ENCODE measurements at regions not wholly inside any gene's neighbourhood (a gene's known extent, or its start where the extent isn't known, plus 50 kb on each side); places are given as distances from the start of the nearest gene placed in this dataset.
A peak's percentile ranks its signal among the peaks of the same experiment; 100 is the strongest.

DNA sequence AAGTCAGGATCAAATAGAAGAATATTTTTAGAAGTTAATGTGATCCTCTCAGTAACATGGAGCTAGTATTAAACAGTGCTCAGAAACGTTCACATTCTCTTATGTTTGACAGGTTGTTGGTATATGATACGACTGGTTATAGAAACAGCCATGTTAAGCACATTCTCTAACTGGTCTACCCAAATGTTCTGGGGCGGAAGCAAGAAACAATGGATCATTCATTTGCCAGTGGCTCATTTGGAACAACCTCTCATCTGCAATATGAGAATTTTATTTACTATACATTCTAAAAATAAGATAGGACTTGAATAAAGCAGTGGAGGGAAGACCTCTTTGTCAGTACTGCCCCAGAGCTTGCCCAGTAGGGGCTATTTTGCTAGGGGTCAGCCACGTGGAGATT, 167.1 kb upstream of the FAM98A start:
- Histone ChIP-seq H3K4me2 (ENCODE audit: low read length) (no peak overlapping the region), H3K4me1 (ENCODE audit: insufficient read depth, low read length, poor library complexity, severe bottlenecking) (no peaks in the 10 kb centered on the region), H3K27ac (ENCODE audit: low read depth, low read length, poor library complexity, severe bottlenecking) (no peak overlapping the region), H3K9me3 (ENCODE audit: low read length) (no peaks in the 10 kb centered on the region), H3K36me3 (ENCODE audit: insufficient read depth, low read length) (no peaks in the 10 kb centered on the region), H2AFZ (ENCODE audit: low read length) (no peak overlapping the region), H3K4me3 (ENCODE audit: low read depth, low read length, poor library complexity, severe bottlenecking) (no peak overlapping the region), H3K9me2 (ENCODE audit: insufficient read depth, low read length) (no peaks in the 10 kb centered on the region), H4K20me1 (ENCODE audit: insufficient read depth, low read length) (no peaks in the 10 kb centered on the region), H3K79me2 (ENCODE audit: insufficient read depth, low read depth, low read length) (no peaks in the 10 kb centered on the region)
- POLR2A ChIA-PET: interaction anchor here (0.6 kb wide), 1 partner anchor 1328 kb away, joined by 3 read pairs; no protein-coding TSS in a partner anchor
- no peak for DNase-seq (ENCODE audit: low spot score)
- BruUV-seq (replicated peaks): no TSS peak
- TF ChIP-seq EZH2phosphoT487 (IDR thresholded peaks at IDR 0.05; ENCODE audit: borderline replicate concordance, low read depth, low read length): no peak
- TF ChIP-seq, protein P1, sequence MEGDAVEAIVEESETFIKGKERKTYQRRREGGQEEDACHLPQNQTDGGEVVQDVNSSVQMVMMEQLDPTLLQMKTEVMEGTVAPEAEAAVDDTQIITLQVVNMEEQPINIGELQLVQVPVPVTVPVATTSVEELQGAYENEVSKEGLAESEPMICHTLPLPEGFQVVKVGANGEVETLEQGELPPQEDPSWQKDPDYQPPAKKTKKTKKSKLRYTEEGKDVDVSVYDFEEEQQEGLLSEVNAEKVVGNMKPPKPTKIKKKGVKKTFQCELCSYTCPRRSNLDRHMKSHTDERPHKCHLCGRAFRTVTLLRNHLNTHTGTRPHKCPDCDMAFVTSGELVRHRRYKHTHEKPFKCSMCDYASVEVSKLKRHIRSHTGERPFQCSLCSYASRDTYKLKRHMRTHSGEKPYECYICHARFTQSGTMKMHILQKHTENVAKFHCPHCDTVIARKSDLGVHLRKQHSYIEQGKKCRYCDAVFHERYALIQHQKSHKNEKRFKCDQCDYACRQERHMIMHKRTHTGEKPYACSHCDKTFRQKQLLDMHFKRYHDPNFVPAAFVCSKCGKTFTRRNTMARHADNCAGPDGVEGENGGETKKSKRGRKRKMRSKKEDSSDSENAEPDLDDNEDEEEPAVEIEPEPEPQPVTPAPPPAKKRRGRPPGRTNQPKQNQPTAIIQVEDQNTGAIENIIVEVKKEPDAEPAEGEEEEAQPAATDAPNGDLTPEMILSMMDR (conservative IDR thresholded peaks at IDR 0.05; ENCODE audit: low read length): no peak
- CTCF ChIA-PET (ENCODE audit: unreplicated experiment): no interaction called here
- intact Hi-C loops (cut with micrococcal nuclease; ENCODE audit: unreplicated experiment): no loop called here

DNA sequence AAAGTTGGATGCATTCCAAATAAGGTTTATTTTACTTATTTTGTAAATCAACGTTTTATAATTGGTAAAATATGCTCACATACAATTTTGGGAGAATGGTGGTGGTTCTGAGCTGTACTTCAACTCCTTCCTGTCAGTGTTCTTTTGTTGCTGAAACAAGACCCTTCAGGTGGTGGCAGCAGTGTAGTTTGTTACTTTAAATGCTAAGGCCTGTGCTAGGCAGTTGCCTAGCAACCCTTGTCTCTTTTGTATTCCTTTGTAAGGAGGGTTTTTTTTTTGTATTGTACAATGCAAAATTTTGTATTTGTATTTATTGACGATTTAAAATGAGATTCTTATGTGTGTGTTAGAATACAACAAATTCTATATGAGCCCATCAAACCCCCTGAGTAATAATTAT, 166.0 kb upstream of the FAM98A start:
- H3K27ac ChIP-seq (ENCODE audit: low read depth, low read length, poor library complexity, severe bottlenecking): no peak overlapping the region
- H3K4me3 ChIP-seq (ENCODE audit: low read depth, low read length, poor library complexity, severe bottlenecking): no peak overlapping the region
- intact Hi-C loops (cut with micrococcal nuclease; ENCODE audit: unreplicated experiment): no loop called here
- CTCF ChIA-PET (ENCODE audit: unreplicated experiment): no interaction called here
- H3K4me2 ChIP-seq (ENCODE audit: low read length): no peak overlapping the region
- H3K9me2 ChIP-seq (ENCODE audit: insufficient read depth, low read length): no peaks in the 10 kb centered on the region
- H3K36me3 ChIP-seq (ENCODE audit: insufficient read depth, low read length): no peaks in the 10 kb centered on the region
- POLR2A ChIA-PET: no interaction called here
- peak; percentile 24 for DNase-seq (ENCODE audit: low spot score)
- no peaks in the 10 kb centered on the region for H3K79me2 ChIP-seq (ENCODE audit: insufficient read depth, low read depth, low read length)
- H3K9me3 ChIP-seq (ENCODE audit: low read length): no peaks in the 10 kb centered on the region
- no peak for TF ChIP-seq EZH2phosphoT487 (IDR thresholded peaks at IDR 0.05; ENCODE audit: borderline replicate concordance, low read depth, low read length)
- TF ChIP-seq, protein P1 (conservative IDR thresholded peaks at IDR 0.05; ENCODE audit: low read length): peak; percentile 27; the same call in 1 of the 2 replicates
- no peaks in the 10 kb centered on the region for H4K20me1 ChIP-seq (ENCODE audit: insufficient read depth, low read length)
- no peak overlapping the region for H2AFZ ChIP-seq (ENCODE audit: low read length)
- H3K4me1 ChIP-seq (ENCODE audit: insufficient read depth, low read length, poor library complexity, severe bottlenecking): no peaks in the 10 kb centered on the region
- no TSS peak for BruUV-seq (replicated peaks)

DNA sequence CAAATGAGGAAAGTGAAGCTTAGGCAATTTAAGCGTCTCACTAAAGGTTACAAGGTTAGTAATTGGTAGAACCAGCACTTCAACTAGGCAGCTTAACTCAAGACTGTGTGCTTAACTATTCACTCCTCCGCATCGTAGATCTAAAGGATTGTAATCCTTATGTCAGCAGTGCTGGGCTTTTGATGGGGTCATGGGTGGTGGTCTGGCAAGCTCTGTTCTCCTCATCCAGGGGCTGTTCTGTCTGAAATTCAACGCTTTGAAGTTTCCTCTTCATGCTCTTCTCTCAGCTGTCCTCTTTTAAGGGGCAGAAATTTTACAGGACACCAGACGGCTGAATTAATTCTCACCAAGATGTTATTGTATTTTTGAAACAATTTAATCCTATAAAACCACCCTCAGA, 165.5 kb upstream of the FAM98A start:
- Histone ChIP-seq H3K36me3 (ENCODE audit: insufficient read depth, low read length) (no peaks in the 10 kb centered on the region), H3K4me1 (ENCODE audit: insufficient read depth, low read length, poor library complexity, severe bottlenecking) (no peaks in the 10 kb centered on the region), H3K79me2 (ENCODE audit: insufficient read depth, low read depth, low read length) (no peaks in the 10 kb centered on the region), H3K9me3 (ENCODE audit: low read length) (no peaks in the 10 kb centered on the region), H3K27ac (ENCODE audit: low read depth, low read length, poor library complexity, severe bottlenecking) (no peak overlapping the region), H3K9me2 (ENCODE audit: insufficient read depth, low read length) (no peaks in the 10 kb centered on the region), H3K4me2 (ENCODE audit: low read length) (no peak overlapping the region), H2AFZ (ENCODE audit: low read length) (no peak overlapping the region), H3K4me3 (ENCODE audit: low read depth, low read length, poor library complexity, severe bottlenecking) (no peak overlapping the region), H4K20me1 (ENCODE audit: insufficient read depth, low read length) (no peaks in the 10 kb centered on the region)
- CTCF ChIA-PET (ENCODE audit: unreplicated experiment): no interaction called here
- DNase-seq (ENCODE audit: low spot score): no peak
- POLR2A ChIA-PET: interaction anchor here (0.5 to 0.6 kb wide), 2 partner anchors 49 to 54 kb away, joined by 3 to 4 read pairs; no protein-coding TSS in a partner anchor
- intact Hi-C loops (cut with micrococcal nuclease; ENCODE audit: unreplicated experiment): no loop called here
- no TSS peak for BruUV-seq (replicated peaks)
- TF ChIP-seq, protein P1 (conservative IDR thresholded peaks at IDR 0.05; ENCODE audit: low read length): no peak
- no peak for TF ChIP-seq EZH2phosphoT487 (IDR thresholded peaks at IDR 0.05; ENCODE audit: borderline replicate concordance, low read depth, low read length)

Data from OCI-LY7 (cell line).